ENCODE measurements at regions not wholly inside any gene's neighbourhood (a gene's known extent, or its start where the extent isn't known, plus 50 kb on each side); places are given as distances from the start of the nearest gene placed in this dataset.

DNA sequence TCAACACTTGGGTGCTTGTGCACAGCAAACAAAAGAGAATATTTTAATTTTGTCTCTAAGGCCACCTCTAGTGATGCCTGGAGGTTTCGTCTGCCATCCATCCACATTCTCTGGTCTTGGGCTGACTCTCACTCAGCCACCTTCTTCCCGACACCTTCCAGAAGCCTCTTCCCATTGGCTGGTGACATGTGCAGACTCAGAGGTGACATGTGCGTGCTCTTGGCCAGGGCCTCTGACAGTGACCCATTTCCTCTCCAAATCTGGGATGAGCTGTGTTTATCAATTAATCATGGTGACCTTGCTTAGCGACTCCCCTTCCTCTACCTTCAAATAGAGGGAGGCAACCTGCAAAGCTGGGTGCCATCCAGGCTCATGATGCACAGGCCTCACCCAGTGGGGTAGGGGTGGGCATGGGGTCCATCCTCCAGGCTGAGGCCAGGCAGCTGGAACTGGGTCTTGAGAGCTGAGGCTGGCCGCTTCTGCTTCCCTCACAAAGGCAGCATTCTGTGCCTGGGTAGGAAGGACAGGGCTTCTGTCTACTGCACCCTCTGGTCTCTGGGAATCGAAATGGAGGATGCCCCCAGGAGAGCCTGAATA, 91.8 kb downstream of the DHCR7 start:
- DNase-seq = no peak

DNA sequence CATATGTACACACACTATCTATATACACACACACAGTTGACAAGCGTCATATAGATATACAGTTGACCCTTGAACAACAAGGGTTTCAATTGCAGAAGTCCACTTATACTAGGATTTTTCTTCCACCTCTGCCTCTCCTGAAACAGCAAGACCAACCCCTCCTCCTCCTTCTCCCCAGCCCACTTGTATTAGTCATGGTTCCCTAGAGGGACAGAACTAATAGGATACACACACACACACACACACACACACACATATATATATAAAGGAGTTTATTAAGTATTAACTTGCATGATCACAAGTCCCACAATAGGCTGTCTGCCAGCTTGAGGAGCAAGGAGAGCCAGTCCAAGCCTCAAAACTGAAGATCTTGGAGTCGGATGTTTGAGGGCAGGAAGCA, 92.9 kb downstream of the DHCR7 start:
- DNase-seq = peak; percentile 32

DNA sequence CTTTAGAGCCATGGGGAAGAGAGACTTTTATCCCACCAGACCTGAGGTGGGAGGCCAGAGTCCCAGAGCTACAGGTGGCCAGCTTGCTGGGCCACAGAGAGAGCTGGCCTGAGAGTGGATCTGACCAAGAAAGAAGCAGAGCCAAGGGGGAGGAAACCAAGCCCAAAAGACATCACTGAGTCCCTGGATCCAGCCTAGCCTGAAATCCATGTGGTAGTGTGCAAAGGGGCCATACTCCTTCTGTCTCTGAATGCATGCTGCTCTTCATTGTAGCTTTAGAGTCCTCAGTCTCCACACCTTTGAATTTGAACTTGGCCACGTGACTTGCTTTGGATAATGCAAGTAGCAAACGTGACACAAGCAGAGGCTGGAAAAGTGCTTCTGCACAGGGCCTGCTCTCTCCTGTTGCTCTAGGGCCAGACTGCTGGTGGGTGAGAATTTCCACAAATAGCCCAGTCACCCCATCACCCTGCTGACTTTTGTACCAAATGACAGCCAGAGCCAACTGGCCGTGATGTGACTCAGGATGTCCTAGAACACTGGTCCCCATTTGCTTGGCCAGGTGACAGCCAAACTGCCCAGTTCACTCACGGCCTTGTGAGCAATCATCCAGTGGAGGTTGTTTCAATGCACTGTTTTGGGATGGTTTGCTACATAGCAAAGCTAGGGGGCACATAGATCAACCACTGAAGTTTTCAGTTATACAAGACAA, 93.6 kb downstream of the DHCR7 start:
- no peak for DNase-seq

DNA sequence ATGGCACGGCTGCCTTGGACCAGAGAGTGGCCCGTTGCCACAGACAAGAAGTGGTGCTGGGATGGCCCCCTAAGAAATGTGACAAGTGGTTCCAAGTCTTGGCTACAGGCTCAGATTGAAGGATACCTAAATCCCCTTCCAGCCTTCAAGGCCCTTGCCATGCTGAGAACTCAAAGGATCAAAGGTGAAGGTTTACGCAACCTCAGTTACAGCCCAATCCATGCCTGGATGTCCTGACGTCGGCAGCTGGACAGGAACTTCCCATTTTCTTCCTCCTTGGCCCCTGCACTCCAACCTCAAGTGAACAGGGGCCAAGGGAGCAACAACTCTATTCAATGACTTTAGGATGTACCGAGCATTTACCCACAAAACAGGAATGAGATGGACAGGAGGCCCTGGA, 95.4 kb downstream of the DHCR7 start:
- DNase-seq = no peak

DNA sequence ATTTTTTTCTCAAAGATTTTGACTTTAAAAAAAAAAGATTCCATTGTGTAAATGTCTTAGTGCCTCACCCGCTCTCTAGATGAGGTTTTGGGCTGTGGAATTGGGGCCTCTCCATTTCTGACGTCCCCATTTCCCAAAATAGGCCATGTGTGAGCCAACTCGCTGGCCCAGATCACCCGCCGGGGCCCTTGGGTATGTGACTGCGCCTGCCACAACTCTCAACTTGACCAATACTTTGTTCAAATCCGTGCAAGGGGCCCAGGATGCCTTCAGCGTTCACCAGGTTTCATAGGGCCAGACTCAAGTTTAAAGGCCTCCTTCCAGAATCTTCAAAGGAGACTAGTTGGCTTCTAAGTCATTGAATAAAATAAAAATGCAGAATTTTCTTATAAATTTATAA, 96.0 kb downstream of the DHCR7 start:
- no peak for DNase-seq

DNA sequence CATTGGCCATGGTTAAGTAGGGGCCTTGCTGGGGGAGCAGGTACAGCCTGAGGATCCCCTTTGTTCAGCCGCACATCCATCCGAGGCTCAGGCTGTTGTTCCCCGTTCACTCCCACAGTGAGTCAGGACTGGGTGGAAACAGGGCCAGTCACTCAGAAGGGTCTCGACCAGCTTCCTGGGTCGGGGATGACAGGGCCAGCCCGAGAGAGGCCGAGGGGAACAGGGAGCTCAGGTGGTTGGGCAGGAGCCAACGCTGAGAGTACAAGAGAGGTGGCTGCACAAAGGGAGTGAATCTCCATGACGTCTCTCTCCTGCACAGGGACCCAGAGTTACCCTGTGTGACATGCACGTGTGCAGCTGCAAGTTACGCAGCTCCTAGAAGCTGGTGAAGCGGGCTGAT, 97.2 kb upstream of the SHANK2 start:
- DNase-seq = no peak

DNA sequence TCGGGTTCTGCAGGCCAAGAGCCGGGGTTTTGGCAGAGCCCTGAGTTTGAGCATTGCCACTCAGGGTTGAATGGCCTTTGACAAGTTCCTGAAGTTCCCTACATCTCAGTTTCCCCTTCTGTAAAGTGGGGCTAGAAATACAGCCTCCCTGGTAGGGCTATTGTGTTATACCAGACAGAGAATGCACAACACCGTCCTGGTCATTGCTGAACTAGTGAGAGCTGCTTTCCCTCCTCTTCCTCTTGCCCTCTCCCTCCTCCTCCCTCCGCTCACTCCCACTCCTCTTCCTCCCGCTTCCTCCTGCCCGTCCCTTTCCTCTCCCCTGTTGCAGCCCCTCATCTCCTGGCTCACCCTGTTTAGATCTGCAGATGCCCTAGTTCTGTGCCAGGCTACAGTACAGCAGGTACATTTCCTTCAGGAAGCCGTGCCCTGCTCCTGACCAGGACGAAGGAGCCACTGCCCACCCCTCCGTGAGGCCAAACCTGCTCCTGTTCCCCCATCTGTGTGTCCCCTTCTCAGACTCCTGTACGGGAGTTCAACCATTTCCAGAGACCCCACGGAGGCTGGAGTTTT, 91.5 kb upstream of the SHANK2 start:
- no peak for DNase-seq

DNA sequence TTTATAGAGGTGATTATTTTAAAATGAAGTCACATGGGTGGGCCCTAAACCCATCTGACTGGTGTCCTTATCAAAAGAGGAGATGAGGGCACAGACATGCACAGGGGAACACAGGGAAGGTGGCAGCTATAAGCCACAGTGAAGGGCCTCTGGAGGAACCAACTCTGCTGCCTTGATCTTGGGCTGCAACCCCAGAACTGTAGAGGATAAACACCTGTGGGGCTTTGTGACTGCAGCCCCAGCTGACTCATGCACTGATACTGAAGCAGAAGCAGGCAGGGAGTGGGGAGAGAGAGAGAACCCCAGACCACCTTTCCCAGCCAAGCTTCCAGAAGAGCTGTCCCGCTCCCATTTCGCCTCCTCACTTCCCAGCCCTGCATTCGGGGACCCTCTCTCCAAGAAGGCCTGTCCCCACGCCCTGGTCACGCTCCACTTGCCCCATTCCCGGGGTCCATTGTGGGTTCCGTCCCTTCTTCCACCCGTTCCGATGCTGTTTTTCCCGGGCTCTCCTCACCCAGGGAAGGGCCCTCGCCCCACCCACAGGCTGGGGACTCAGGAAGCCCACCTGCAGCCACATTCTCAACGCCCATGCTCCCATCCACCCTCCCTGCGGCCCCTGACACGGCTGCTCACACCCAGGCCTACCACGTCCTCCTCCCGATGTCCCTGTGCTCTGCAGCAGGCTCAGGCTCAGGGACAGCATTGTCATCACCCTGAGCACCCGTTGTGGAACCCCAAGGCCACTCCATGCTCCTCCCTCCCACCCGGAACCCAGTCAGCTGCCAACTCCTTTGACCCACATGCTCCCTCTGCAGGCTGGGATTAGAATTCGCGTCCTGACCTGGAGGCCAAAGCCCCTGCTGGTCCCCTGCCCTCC, 90.8 kb upstream of the SHANK2 start:
- DNase-seq = peak; percentile 12

DNA sequence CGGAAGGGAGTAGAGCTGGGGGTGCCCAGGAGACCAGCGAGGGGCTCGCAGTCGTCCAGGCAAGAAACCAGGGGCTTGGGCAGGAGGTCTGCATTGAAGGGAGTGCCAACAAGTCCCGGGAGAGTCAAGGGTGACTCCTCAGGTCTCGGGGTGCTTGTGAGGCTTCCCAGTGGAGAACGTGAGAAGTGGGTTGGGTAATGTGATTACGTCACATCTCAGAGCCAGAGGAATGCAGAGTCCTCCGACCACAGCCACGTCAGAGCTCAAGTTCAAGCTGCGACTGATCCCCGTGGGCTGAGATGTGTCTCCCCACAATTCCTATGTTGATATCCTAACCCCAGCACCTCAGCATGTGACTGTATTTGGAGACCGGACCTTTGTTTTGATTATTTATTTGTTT, 89.7 kb upstream of the SHANK2 start:
- no peak for DNase-seq

DNA sequence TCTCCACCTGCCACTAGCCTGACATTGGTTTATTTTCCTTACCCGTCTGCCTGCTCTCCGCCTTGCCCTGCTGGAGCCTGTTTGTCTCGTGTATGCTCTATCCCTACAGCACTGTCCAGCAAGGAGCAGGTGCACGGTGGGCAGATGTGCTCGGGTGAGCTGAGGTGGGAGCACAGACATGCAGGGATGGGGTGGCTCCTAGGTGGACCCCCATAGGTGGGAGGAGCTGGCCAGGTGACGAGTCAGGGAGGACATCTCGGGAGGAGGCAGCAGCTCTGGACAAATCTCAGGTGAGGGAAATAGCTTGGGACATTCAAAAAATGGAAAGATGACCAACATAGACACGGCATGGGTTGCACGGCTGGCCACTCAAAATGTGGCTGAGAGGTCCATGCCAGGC, 89.2 kb upstream of the SHANK2 start:
- DNase-seq = no peak

DNA sequence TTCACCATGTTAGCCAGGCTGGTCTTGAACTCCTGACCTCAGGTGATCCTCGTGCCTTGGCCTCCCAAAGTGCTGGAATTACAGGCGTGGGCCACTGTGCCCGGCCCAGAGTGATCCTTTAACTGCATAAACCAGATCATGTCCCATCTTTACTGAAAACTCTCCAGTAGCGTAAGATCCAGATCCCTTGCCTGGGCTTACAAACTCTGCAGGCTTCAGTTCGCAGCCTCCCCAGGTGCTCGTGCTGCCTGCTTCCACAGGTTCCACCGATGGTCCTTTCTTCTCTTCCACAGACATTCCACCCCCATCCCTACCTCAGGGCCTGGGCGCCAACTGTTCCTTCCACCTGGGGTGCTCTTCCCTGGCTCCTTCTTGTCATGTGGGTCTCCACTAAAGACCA, 88.8 kb upstream of the SHANK2 start:
- DNase-seq = no peak

DNA sequence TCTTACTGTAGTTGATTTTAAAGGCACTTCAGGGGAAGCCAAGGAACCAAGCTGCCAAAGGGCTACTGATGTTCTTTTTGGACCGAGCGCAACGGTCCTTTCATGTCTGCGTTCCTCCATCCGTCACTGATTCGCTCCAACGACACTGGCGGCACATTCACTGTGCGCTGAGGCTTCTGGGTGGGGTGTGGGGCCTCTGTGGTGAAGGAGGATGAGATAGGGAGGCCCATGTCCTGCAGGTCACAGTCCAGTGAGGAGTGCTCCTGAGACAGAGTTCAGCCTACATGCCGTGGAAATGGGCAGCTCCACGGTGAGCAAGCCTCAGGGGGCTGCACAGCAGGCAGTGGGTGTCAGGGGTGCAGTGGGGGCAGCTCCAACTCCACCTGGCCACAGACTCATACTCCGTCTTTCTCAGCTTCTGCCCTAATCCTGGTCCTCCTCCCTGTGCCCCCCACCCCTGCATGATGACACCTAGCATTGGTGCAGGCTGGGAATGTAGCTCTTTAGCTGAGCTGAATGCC, 87.8 kb upstream of the SHANK2 start:
- no peak for DNase-seq

DNA sequence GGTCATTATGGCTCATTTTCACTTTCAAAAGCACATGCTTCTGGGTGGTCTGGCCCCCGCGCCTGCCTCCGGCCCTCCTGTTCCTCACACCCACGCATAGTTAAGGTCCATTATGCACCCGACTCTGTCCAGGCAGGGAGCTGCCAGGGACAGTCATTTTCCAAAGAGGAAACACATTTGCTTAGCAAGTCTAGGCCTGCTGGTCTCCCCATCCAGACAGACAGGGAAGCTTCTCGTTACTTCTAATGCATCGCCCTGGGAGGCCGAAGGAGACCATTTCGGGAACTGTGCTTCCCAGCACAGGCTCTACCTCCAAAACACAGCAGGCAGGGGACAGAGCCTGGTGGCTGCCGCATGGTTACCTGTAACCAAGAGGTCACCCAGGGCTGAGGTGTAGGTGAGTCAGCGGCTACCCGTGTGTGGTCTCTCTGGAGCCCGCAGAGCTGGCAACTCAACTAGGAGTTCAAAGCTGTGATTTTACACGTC, 87.1 kb upstream of the SHANK2 start:
- no peak for DNase-seq

DNA sequence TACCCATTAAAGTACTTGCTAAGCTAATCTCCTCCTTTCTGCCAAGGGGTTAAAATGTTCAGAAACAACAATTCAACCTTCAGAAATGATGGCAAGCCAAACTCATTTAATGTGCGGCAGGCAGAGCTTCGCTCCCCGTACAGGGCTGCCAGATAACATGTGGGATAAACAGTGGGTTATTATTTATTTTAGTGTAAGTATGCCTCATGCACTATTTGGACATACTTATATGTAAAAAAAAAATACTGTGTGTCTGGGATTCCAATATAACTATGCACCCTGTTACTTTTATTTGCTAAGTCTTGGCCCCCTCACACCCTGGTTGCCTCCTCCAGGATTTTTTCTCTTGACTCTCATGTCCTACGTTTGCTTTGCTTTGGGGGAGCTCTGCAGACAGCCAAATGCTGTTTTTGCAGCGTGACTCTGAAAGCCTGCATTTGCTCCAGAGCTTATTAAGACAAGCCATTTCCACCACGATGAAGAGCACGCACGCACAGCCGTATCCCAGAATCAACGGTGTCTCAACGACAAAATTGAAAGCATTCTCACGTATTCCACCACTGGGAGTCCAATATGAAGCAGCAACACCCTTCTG, 86.5 kb upstream of the SHANK2 start:
- DNase-seq = no peak

DNA sequence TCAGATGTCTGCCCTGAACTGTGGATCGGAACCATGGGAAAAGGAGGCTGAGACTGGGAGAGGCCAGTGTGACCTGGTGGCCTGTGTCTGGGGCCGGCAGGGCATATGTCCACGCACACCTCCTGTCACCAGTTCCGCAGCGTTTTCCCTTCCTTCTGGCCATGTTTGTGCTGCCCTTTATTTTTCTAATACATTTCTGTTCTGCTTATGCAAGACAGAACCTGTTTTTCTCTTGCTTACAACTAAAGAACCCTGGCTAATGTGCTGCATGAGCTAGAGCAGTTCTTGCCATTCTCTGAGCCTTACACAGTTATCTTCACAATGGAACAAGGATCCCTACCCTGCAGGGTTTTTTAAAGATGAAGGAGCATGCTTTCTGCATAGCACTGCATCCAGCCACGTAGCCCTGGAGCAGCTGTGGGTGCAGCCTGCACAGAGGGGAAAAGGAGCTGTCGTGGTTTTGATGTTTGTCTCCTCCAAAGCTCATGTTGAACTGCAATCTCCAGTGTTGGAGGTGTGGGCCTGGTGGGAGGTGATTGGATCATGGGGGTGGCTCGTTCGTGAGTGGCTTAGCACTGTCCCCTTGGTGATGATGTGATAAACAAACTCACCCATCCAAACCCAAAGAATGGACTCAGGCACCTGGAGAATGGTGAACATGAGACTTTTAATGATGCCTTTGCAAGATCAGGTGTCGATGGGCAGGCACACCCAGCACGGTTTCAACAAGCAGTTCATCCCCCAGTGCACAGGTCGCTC, 84.8 kb upstream of the SHANK2 start:
- no peak for DNase-seq

DNA sequence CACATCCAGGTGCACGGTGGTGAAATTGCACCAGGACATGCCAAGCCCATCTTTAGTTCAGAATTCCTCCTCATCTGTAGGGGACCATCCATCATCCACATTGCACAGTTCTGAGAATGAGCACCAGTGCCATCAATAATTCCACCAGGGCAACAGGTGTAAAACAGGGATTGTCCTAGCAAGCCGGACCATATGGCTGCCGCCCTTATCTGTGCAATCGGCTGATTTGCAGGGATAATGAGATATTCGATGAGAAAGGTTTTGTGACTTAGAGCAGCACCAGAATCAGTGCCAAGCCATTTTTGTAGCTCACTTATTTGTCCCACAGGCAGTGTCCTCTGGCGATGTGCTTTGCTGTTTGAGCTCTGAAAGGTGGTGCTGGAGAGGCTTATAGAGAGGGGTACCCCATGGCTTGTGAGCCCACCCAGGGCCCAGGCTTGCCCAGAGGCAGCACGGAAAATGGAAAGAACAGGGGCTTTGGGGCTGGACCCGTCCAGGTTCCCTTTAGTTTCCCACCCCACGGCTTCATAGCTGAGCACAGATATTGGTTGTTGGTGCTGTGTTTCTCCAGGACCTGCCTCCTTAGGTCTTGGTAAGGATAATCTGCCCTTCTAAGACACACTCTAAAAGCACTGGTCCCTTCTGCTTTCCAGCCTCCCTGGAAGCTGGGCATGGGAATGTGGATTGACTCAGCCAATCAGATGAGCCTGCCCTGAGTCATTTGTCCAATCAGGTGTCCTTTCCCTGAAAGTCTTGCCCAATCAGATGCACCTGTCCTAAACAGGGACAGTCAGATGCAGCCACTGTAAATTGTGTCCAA, 84.0 kb upstream of the SHANK2 start:
- DNase-seq = no peak

DNA sequence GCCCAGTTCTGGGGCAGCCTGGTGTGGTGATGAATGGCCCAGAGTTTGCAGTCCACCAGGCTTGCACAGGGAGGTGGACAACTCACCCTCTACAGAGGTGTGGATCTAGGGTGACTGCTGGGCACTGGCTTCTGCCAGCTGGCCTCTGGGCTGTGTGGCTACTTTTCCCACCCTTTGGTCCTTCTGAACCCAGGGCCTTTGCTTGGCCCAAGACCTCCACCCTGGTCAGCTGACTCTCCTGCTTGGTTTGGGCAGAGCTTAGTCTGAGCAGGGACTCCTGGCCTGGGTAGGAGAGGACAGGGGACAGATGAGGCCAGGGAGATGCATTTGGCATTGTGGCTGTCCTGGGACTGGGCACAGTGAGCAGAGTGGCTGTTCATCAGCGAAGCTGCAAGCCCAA, 83.0 kb upstream of the SHANK2 start:
- no peak for DNase-seq

DNA sequence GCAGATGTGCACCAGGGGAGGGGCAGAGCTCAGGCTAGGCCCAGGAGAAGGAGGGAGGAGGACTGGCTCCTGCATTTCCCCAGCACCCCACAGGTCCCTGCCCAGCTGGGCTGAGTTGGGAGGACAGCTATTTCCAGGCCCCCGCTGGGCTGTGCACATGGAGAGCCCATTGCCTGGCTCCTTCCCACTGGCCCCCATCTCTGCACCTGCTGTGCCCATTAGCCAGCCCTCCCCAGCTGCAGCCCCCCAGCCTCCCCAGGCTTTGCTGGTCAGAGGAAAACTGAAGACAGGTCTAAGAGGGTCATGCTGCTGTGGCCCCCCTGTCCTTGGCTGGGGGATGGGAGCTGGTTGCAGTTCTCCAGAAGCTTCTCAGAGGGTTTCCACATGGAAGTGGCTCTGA, 81.8 kb upstream of the SHANK2 start:
- DNase-seq = no peak

DNA sequence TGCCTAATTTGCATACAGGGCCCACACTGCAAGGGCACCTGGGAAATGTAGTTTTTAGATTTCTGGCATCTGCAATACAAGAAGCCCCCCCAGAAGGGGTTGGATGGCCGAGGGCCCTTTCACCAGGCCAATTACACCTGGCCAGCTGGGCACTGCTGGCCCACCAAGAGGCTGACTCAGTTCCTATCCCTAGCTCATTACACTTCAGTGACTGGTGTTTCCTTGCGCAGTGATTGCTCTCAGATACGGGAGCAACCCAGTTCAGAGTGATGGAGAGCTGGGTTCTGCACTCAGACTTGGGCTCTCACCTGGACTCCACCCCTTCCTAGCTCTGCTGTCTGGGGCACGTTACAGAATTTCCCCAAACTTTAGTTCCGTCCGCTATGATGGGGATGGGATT, 81.1 kb upstream of the SHANK2 start:
- DNase-seq = no peak

DNA sequence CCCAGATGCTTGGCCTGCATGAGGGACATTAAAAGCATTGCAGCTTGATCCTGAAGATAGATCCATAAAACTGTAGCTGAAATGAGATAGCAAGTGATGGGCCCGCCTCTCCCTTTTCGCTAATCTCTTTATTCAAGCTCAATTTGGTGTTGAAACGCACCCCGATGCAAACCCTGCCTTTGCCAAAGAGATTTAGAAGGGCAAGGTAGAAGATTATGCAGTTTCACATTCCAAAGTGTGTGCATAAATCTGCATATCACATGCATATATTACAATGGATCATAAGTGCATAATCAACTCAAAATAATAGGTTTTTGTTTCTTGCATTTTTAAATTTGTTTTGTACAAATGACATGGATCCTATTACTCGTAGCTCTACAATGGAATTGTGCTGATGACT, 80.1 kb upstream of the SHANK2 start:
- no peak for DNase-seq

DNA sequence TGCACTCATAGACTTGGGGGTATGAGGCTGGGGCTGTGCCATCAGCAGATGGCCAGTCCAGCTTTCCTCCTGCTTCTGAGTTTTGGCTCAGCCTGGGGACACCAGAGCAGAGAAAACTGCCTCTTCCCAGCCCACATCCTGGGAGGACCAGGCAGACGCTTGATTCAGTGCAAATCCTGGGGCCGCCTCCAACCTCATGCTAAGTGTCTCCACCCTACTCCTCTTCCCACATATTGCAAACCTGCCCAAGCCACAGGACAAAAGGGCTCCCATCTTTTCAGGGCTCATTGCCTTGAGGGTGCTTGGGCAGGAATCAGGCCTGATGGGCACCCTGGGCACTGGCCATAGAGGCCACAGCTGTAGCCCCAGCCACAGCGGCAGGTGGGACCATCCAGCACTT, 79.7 kb upstream of the SHANK2 start:
- no peak for DNase-seq

Data from fibroblast of skin of right quadriceps (primary cell).